GM19328 (cell line): ENCODE measurements at regions not wholly inside any gene's neighbourhood (a gene's known extent, or its start where the extent isn't known, plus 50 kb on each side); places are given as distances from the start of the nearest gene placed in this dataset.
"Not testable (repeated sequence)": the region's sequence is repeated elsewhere in the genome, so short reads cannot be mapped to it uniquely, and the experiment has no call there.

ENCODE experiments used
- ATAC-seq: cut with Tn5 transposase; IDR thresholded peaks from one replicate; pipeline ENCODE4 v1.9.1; 2021; ENCODE audit warnings: mild to moderate bottlenecking, moderate library complexity; ENCODE audit not compliant: unreplicated experiment

DNA sequence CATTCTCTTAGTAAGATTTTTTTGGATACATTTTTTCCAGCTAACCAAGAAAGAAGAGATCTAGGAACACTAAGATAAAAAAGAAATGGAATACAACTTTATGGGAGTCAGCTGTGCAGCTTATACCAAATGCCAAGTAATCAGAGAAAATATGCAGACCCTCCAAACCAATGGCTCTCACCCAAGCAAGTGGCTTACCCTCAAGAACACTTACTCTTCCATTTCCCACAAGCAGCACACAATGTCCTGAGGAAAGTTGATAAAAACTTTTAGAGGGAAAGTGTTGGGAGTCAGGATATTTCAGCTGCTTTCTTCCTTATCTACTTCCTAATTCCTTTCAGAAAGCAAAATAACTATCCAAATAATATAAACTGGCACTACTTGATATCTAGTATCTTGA lies 631.8 kb downstream of the RWDD3 start:
- no peak for ATAC-seq

DNA sequence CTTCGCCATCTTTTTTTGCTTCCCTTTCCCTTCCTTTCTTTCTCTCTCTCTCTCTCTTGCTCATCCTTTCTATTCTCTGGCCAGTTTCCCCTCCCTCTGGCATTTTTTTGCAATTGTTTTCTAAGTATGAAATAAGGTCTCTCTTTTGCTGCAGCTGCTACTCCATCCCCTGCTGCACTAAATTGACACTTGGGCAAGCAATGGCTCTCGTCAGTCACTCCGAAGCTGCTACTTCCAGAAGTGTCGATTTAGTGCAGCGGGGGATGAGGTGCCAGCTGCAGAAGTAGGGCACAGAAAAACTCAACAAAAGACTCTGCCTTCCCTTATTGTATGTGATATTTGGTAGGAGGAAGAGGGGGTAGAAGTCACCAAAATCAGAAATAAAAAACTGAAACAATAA lies 642.3 kb downstream of the RWDD3 start:
- no peak for ATAC-seq

DNA sequence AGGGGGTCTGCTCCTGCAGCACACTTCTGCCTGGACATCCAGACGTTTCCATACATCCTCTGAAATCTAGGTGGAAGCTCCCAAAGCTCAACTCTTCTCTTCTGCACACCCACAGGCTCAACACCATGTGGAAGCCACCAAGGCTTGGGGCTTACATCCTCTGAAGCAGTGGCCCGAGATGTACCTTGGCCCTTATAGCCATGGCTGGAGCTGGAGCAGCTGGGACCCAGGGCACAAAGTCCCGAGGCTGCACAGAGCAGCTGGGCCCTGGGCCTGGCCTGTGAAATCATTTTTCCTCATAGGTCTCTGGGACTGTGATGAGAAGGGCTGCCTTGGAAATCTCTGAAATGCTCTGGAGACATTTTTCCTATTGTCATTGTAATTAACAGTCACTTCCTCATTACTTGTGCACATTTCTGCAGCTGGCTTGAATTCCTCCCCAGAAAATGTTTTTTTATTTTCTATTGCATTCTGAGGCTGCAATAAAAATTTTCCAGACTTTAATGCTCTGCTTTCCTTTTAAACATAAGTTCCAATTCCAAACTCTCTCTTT lies 645.6 kb downstream of the RWDD3 start:
- no peak for ATAC-seq

DNA sequence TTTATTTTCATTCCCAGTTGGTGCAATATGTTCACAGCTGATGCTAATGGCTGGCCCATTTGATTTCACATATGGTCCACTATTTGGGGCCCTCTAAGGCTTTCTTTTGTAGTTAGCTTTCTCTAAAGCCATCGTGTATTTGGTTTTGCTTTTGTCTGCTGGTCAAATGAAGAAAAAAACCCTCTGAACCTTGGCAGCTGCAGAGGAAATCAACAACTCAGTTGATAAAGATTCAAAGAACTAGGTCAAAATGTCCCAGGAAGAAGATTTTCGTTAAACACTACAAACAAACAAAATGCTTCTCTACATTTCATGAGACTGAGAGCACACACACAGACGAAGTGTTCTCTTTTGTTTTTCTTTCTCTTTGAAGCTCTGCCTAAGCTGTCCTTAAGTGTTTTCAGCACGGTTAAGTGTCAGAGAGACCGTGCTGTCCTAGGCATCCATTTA lies 655.0 kb downstream of the RWDD3 start:
- no peak for ATAC-seq

DNA sequence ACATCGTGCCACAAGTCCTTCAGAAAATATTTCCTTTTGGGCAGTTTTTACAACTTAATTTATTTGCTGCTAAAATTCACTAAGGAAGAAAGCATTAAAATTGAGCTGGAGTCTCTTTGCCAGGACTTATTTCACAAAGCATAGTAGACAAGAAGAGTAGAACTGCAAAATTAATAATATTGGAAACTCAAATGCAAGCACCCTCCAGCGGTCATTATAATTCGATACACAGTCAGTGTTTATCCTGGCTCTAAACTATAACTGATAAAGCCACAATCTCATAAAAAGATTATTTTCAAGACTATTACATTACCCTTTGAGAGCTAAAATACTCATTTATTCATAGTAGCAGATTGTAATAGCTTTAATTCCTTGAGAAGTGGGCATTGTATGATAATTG lies 655.4 kb downstream of the RWDD3 start:
- ATAC-seq: no peak

DNA sequence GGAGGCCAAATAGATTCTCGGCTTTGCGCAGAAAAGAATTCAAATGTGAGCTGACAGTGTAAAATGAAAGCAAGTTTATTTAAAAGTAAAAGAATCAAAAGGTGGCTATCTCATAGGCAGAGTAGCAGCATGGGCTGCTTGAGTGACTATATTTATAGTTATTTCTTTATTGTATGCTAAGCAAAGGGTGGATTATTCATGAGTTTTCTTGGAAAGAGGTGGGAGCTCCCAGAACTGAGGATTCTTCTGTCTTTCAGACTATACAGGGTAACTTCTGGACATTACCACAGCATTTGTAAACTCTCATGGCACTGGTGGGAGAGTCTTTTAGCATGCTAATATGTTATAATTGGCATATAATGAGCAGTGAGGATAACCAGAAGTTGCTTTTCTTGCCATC lies 659.9 kb downstream of the RWDD3 start:
- ATAC-seq: no peak

DNA sequence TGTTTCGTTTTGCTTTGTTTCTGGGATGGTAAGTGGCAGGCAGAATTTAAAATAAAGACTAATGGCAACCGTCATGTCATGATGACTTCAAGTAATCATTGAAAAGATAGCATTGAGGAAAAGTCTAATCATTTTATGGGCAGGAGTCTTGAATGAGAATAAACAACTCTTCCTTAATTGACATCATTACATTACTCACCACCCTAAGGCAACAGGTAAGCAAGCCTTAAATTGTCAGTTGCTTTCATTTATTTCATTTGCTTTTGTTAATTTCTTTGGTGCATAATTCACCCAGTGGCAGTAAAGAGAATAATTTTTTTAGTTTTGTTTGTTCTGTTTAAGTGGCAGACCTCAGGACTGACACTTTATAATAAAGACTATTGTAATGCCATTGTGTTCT lies 669.0 kb downstream of the RWDD3 start:
- ATAC-seq: no peak

DNA sequence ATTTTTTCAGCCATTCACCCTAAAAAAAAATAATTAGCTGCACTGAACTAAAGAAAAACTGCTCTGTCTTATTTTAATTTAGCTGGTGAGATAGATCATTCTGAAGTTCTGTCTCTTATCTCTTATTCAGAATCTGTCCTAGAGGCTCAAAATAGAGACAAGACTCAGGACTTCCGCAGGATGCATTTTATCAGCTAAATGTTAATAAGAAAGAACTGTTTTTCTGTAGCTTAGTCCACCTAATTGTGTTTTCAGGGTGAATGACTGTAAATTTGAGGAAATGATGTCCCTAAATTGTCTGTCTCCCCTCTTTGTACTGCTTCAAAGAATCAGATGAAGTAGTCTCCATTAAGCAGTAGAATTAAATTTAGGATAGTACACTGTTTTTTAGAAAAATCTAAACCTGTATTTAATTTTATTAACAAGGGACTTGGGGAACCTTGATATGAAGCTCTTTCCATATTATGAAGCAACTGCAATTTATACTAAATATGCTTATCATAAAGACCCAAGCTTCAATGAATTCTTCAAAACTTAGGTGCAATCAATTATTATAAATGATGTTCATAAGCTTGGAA lies 671.9 kb downstream of the RWDD3 start:
- ATAC-seq: no peak

DNA sequence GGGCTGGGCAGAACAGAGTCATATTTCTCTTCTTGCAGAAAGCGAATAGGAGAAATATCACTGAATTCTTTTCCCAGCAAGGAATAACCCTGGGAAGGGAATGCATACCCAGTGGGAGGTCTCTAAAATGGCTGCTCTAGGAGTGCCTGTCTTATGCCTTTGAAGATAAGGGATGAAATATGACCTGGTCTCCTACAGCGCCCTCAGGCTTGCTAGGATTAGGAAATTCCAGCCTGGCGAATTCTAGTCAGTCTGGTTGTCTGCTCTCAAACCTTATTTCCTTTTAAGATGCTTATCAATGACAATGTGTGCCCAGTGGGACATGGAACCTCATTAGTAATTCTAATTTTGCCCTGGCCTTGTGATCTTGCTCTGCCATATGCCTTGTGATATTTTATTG lies 677.7 kb downstream of the RWDD3 start:
- ATAC-seq: not testable (repeated sequence)

DNA sequence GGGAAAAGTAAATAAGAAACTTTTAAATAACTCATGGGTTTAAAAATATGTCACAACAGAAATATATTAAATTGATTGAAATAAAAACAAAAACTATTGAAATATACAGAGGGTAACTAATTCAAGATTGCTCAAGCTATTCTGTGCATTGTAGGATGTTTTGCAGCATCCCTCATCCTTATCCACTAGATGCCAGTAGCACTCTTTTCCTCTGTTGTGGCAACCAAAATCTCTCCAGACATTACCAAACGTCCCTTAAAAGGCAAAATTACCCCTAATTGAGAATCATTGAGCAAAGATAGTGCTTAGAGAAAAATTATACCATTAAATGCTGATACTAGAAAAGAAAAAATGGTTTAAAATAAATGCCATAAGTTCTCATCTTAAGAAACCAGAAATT lies 682.6 kb downstream of the RWDD3 start:
- ATAC-seq: no peak

DNA sequence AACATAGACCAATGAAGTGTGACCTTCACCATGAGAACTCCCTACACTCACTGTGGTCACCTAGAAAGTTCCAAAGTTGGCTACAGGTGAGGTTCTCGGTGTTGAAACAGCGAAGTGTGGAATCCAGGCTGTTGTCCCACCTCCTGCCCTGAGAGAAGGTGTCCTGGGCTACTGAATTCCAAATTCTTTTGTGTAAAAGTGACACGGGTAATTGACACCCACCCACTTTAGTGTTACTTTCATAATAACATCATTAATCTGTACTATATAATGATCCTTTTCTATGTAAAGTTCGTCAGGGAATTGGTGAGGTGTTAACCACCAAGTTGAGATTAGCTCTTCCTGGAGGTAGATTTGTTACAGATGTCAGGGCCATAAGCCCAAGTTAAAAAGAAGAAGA lies 690.7 kb downstream of the RWDD3 start:
- ATAC-seq: no peak

DNA sequence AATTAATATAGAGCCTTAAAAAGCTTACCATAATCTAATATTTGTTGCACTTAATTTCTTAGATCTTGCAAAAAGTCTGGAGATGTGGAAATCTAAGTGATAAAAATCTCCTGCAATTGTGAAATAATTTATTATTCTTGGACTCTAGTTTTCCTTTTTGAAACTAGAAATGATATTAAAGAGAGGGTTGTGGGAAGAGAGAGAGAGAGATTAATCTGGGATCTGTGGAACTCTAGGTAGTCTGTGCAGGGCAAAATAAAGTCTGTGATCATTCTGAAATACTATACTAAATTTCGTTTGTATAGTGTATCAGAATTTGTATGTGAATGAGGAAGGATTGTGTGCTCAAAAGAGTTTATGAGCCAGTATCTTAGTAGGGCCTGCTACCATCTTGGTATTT lies 692.3 kb downstream of the RWDD3 start:
- ATAC-seq: no peak

DNA sequence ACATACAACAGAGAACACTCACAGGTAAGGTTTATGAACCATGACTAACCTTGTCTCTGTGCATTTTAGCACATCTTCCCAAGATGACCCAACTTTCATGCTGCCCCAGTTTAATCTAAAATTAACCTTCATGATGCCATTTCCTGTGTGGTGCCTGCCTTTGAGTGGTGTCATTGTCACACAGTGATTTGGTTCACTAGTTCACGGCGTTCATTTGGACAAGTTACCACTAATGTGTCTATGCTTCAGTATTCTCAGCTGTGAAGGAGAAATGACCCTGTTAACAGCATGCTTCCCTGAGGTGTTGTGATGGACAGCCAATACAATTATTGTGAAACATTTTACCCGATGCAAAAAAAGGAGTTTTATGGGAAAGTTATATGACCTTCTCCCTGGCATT lies 693.1 kb downstream of the RWDD3 start:
- ATAC-seq: no peak

DNA sequence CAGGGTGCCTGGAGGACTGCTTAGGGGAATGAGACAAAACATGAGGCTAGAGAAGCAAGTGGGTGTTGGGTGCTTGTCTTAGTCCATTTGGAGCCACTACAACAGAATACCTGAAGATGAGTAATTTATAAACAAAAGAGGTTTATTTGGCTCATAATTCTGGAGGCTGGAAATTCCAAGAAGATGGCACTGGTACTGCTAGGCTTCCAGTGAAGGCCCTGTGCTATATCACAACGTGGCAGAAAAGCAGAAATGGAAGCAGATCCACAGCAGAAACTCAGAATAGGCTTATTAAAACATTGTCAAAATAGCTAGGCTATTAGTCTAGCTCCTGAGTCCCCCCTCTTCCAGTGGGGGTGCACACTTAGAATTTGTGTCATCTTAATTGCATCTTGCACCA lies 701.7 kb downstream of the RWDD3 start:
- no peak for ATAC-seq

DNA sequence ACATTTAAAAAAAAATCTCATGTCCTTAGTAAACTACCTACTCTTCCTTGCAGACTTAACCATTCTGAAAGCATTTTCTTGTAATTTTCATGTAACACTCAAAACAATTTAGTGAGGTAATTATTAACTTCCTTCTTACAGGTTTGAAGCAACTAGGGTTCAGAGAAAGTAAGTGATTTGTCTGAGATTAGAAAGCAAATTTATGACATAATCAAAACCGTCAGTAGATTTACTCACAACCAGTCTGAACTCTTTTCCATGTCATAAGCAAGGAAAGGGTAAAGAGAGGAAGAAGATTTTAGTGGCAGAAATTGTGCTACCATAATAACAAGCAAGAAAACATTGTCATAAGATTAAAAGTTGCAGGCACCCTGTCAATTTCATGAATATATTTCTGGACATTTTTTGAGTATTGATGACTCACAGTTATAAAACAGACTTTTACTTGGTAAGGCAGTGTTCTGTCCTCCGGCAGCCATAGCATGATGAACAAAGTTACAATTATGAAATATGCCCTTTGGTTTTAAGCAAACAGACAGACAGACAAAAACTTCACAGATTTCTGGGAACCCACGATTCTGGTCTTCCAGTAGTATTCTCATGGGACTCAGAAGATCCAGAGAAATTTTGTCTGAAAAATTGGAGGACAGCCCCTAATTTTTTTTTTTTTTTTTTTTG lies 707.2 kb downstream of the RWDD3 start:
- no peak for ATAC-seq

DNA sequence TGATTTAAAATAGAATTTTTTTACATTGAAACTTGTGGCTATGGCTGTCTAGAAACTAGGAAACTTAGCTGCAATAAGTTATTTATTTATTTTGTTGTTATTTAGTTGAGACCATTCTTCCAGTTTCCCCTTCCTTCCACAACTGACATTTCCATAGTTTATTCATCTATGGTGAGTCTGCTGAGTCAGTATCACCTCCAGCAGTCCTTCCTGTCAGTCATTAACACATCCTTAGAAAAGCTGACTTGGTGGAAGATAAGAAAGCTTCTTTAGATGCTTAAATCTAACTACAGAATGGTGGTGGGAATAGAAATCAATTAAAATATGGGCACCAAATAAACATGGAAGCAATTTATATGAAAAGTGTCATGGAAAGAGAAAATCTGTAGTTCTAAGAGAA lies 714.0 kb downstream of the RWDD3 start:
- no peak for ATAC-seq

DNA sequence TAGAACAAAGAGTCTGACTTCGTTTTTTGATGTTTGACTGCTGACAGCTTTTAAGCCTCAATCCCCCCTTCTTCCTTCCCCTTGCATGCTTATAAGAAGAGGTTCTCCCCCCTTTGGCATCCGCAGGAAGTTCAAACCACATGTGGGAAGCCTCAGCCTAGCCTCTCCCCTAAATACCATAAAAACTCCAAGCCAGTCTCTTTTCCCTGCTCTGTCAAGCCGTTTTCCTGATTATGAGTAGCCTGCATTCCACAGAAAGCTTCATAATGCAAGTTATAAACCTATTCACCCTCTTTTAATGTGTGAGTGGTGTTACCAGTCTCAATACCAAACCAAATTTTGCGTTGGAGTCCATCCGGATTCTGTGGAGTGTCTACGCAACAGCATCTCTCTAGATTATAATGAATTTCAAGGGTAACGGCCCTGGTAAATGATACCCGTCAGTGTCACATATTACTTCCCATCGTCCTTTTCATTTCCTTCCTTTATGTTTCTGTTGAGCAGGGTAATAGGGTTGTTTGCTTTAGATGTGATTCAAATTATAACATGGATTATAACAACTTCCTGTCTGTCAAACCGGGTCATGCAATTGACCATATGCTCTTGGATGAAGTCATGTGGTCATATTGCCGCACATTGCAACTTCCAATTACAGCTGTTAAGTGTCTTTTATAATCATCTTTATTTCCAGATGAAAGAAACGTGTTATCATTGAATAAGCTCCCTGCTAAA lies 717.5 kb downstream of the RWDD3 start:
- no peak for ATAC-seq

DNA sequence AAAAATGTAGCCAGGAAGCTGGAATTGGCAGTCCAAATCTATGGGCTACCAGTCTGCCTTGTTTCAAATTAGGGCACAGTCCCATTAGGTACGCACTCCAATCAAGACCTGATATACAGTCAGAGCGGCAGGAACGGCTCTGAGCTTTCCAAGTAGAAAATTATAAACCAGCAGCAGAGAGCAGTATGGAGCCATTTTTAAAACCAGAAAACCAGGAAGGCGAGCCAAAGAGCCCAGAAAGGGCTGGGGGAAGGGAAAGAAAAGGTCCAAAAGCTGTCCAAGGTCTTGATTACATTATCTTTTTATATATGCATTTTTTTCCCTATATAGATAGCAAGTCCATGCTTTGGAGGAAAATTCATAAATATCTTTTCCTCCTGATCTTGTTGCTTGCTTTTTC lies 719.0 kb downstream of the RWDD3 start:
- no peak for ATAC-seq

DNA sequence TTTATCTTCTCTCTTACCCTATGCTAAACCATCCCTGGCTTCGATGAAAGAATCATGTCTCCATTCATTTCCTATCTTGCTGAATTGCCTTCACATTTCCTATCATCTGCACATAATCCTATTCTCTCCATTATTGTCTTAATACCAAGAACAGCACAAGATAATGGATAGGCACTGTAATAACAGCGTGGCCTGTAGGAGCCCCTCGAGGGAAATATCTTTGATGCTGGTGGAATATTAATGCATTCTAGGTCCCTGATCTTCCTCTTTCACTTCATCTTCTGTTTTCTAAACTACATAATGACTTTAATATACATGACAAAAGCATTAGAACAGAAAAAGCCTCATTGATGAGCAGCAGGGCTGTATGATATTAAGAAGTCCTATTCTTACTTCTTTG lies 720.6 kb downstream of the RWDD3 start:
- no peak for ATAC-seq

DNA sequence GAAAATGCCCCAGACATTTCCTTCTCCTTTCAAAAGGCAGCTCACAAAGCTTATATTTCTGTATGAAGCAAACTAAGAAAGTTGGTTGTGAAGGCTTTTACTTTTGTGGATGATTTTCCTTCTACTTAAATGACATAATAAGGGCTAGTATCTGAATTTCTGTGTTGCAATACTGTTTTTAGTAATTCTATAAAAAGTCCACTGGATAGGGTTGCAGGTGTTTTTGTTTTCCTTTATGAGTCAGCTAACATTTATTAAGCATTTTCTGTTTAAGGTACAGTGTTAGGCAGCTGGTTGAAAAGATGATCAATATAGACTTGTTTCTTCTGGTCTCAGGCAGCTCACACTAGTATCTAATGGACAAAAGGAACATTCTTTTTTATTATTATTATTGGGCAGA lies 722.2 kb downstream of the RWDD3 start:
- ATAC-seq: no peak

DNA sequence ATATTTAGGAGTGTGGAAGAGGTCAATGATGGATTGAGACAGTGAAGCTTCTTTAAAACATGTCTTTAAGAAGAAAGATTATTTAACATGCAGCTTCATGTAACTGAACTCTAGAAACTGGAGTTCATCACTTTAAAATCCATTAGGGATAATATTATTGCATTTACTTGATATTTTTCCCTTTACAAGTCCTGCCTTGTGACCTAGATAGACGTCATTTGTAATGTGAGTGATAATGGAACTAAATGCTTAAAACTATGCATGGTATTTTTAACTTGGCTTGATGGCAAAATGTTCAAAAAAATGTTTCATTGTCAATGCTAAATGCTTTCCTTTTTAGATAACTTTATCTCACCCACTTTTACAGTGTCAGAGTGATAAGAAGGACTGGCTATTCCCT lies 723.7 kb downstream of the RWDD3 start:
- no peak for ATAC-seq

DNA sequence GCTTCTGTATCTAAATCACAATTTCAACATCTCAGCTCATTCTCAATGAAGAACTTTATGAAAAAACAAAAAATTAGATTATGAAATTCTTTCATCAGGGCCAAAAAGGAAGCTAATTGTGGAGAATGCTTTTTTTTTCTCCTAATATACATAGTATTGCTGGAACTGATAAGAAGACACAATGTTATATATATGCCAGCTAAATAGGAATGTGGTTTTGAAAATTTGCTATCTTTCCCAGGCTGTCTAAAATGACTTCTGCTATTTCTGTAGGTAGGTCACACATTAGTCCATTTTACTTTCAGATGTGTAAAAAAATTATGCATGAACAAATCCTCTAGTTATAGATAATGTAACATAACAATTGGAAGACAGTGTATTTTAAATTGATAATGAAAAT lies 732.9 kb downstream of the RWDD3 start:
- no peak for ATAC-seq
